Brain microvascular endothelial cell (primary cell): ENCODE measurements at regions not wholly inside any gene's neighbourhood (a gene's known extent, or its start where the extent isn't known, plus 50 kb on each side); places are given as distances from the start of the nearest gene placed in this dataset.

ENCODE experiments used
- DNase-seq: peaks from one replicate; pipeline ENCODE4 v3.0.0-alpha.2; 2020
- H3K27ac ChIP-seq: fragments of 250-450 bp; sonication (Bioruptor Pico); 2 replicates; pipeline ENCODE4 v1.5.1; 2020; ENCODE audit warnings: mild to moderate bottlenecking, moderate library complexity
- H3K27me3 ChIP-seq: fragments of 250-450 bp; sonication (Bioruptor Pico); replicated peaks from 2 replicates; pipeline ENCODE4 v1.5.1; 2020; ENCODE audit warnings: mild to moderate bottlenecking
- H3K36me3 ChIP-seq: fragments of 250-450 bp; sonication (Bioruptor Pico); replicated peaks from 2 replicates; pipeline ENCODE4 v1.5.1; 2020; ENCODE audit warnings: mild to moderate bottlenecking
- H3K4me3 ChIP-seq: 2 replicates; pipeline ENCODE4 v1.5.1; 2011; ENCODE audit warnings: low read depth, mild to moderate bottlenecking, control low read depth, low read length, moderate library complexity
- in situ Hi-C: cut with HindIII; loops from 2 replicates; pipeline ENCODE4 v1.10.0; 2017; ENCODE audit warnings: low sequenced_read_pairs, low pct_ligation_motif_present
- TF ChIP-seq, protein P1 (sequence below): IDR thresholded peaks from 2 replicates; pipeline ENCODE4 v1.5.1; 2011; ENCODE audit warnings: low read depth, mild to moderate bottlenecking, moderate library complexity, low read length, control low read depth, inconsistent platforms; ENCODE audit errors: missing control alignments

DNA sequence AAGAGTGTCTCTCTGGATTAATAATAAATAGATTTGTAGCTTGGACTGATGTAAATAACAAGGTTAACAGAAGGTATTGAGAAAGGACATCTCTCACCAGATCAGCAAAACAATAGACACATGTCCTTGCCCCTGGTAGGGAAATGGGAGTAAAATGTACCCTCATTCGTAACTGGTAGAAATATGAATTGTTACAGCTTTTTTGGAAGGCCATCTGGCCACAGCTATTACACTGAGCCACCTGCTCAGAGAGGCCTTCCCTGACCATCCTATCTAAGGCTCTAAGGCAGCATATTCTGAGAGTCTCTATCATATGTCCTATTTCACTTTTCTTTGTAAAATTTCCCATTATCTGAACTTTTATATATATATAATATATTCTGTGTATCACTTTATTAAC is 129.1 kb upstream of the MAP1B start:
- Histone ChIP-seq H3K27me3 (no peaks in the 10 kb centered on the region), H3K4me3 (no peak overlapping the region), H3K36me3 (no peaks in the 10 kb centered on the region), H3K27ac (no peak overlapping the region)
- in situ Hi-C loops, result no loop called here
- DNase-seq, result no peak
- TF ChIP-seq, protein P1, sequence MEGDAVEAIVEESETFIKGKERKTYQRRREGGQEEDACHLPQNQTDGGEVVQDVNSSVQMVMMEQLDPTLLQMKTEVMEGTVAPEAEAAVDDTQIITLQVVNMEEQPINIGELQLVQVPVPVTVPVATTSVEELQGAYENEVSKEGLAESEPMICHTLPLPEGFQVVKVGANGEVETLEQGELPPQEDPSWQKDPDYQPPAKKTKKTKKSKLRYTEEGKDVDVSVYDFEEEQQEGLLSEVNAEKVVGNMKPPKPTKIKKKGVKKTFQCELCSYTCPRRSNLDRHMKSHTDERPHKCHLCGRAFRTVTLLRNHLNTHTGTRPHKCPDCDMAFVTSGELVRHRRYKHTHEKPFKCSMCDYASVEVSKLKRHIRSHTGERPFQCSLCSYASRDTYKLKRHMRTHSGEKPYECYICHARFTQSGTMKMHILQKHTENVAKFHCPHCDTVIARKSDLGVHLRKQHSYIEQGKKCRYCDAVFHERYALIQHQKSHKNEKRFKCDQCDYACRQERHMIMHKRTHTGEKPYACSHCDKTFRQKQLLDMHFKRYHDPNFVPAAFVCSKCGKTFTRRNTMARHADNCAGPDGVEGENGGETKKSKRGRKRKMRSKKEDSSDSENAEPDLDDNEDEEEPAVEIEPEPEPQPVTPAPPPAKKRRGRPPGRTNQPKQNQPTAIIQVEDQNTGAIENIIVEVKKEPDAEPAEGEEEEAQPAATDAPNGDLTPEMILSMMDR, result no peak

DNA sequence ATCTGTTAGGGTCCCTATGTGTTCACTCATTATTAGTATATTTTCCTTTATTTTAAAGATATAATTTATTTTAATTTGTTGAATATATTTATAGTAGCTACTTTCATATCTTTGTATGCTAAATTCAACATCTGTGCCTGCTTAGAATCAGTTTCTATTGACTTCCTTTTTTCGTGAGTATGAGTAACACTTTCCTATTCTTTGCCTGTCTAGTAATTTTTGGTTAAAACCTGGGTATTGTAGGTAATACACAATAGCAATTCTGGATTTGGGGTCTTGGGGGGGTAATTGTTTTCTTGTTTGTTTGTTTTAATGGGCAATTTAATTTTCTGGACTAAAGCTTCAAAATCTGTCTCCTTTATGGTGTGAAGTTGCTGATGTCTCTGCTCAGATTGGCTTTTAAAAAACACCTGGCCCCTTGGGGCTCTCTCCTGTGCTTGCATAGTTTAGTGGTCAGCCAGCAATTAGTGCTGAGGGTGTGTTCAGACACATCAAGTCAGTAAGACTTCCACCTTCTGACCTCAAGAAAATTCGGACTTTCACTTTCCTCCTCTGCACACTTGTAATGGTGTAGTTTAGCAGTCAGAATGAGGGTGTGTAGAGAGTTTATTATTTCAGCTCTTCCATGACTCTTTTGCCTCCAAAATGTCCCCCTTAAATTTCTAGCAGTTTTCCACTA is 124.4 kb upstream of the MAP1B start:
- no peaks in the 10 kb centered on the region for H3K27me3 ChIP-seq
- TF ChIP-seq, protein P1, result no peak
- no peak overlapping the region for H3K27ac ChIP-seq
- no peaks in the 10 kb centered on the region for H3K36me3 ChIP-seq
- no peak overlapping the region for H3K4me3 ChIP-seq
- DNase-seq, result no peak
- in situ Hi-C loops, result no loop called here

- no peak for DNase-seq
- TF ChIP-seq, protein P1, result no peak
- Histone ChIP-seq H3K36me3 (no peaks in the 10 kb centered on the region), H3K27ac (no peak overlapping the region), H3K27me3 (no peaks in the 10 kb centered on the region), H3K4me3 (no peak overlapping the region)
- in situ Hi-C loops, result no loop called here
These were observed 121.2 kb upstream of the MAP1B start for GRCh38 chr5:71986101-71986500.

DNA sequence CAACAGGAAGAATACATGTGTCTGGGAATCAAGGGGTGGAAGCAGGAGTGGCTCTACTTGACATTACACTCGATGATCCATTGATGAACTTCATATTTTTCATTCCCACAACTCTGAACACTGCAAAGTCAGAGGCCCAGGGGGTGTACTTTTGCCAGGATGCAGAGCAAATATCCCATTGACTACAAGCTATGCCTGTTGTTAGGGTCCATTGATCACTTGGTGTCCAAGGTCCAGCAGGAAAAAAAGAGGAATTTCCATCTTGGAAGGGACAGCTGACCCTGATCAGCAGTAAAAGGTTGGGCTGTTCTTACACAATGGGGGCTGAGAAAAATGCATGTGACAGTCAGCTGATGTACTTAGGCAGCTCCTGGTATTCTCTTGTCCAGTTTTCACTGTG is 118.5 kb upstream of the MAP1B start:
- H3K36me3 ChIP-seq, result no peaks in the 10 kb centered on the region
- in situ Hi-C loops, result no loop called here

GRCh38 chr5:71993600-71993999 is 113.7 kb upstream of the MAP1B start:
- Histone ChIP-seq H3K27ac (no peak overlapping the region), H3K27me3 (no peaks in the 10 kb centered on the region), H3K4me3 (no peak overlapping the region), H3K36me3 (no peaks in the 10 kb centered on the region)
- no peak for DNase-seq
- in situ Hi-C loops, result no loop called here
- TF ChIP-seq, protein P1, result no peak

More for the DNA sequence above, 118.5 kb upstream of the MAP1B start:
- Histone ChIP-seq H3K4me3 (no peak overlapping the region), H3K27ac (no peak overlapping the region), H3K27me3 (no peaks in the 10 kb centered on the region)
- TF ChIP-seq, protein P1, result no peak
- DNase-seq, result no peak

DNA sequence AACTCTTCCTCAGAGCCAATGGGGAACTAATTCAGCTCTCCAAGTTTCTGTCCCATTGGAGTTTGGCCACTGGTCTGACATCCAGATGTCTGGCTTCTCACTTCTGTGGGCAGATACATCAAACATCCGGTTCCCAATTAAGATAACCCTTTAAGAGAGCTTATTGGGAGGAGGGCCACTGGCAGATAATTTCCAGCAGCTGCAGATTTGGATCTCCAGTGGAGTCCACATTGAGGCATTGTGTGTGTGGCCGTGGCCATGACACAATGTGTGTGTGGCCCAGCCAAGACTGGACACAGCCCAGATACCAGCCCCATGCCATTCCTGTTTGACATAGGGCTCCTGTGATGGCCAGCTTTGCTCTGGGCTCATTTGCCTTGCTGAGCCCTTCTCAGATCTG is 110.5 kb upstream of the MAP1B start:
- DNase-seq, result no peak
- Histone ChIP-seq H3K27ac (no peak overlapping the region), H3K27me3 (no peaks in the 10 kb centered on the region), H3K4me3 (no peak overlapping the region), H3K36me3 (no peaks in the 10 kb centered on the region)
- TF ChIP-seq, protein P1, result no peak
- in situ Hi-C loops, result no loop called here
